ENCODE measurements at regions not wholly inside any gene's neighbourhood (a gene's known extent, or its start where the extent isn't known, plus 50 kb on each side); places are given as distances from the start of the nearest gene placed in this dataset.

DNA sequence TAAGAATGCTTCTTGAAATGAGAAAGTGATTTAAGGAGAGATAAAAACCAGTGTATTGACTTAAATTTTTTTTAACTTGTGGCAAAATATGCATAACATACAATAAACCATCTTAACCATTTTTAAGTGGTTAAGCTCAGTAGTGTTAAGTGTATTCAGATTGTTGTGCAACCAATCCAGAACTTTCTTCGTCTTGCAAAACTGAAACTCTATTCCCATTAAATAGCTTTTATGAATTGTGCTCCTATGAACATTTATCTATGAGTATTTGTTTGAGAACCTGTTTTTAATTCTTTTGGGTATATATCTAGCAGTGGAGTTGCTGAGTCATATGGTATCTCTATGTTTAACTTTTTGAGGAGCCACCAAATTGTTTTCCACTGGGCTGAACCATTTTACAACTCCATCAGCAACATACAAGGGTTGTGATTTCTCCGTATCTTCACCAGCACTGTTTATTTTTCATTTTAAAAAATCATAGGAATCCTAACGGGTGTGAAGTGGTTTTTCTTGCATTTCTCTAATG is 76.6 kb upstream of the ACTBL2 start:
- DNase-seq (ENCODE audit: low spot score), result no peak

DNA sequence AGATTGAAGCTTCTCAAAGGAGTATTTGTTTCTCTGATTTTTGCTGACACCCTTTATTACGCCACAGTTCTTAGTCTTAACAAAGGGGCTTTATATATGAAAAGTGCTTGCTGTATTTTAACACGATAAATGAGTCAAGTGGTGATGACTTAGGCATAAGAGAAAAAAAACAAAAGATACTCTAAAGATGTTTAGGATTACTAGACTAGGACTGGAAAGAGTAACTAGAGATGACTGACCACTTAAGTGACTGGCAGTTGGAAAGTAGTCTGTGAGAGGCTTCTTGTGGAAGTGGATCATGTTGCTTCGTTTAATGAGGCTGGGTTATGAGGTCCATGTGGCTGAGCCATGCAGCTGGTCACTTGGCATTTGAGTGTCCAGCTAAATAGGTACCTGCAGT is 69.4 kb upstream of the ACTBL2 start:
- DNase-seq (ENCODE audit: low spot score), result peak; percentile 42

DNA sequence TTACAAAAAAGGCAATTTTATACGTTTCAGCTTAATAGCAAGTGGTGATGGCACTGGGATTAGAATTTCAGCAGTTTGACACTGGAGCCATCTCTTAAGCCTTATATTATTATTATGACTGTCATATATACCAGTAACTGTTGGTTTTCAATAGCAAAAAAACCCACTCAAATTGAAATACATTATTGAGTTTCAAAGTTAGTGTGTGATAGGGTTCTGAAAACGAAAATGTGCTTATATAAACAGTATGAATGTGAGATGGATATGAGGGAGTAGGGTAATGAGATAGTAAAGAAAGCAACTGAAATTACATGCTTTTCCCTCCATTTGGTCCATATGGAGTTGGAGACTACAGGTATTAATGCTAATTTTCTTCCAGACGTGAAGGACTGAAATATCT is 68.6 kb upstream of the ACTBL2 start:
- DNase-seq (ENCODE audit: low spot score), result no peak

DNA sequence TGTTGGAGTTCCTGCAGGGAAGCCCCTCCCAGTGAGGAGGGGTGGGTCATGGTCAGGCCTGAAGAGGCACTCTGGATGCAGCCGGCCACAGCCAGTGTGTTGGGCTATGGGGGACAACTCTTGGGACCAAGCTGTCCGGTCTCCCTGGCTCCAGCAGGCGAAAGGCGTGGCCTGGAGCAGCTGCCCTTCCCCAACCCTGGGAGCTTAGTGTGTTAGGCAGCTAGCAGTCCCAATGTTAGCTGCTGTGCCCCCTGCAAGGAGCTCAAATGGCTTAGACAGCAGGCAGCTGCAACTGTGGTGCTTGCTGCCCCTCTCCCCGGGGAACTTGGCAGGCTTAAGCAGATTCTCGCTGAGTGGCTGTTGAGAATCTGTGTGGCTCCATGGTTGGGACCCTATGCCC is 67.5 kb upstream of the ACTBL2 start:
- DNase-seq (ENCODE audit: low spot score), result no peak

DNA sequence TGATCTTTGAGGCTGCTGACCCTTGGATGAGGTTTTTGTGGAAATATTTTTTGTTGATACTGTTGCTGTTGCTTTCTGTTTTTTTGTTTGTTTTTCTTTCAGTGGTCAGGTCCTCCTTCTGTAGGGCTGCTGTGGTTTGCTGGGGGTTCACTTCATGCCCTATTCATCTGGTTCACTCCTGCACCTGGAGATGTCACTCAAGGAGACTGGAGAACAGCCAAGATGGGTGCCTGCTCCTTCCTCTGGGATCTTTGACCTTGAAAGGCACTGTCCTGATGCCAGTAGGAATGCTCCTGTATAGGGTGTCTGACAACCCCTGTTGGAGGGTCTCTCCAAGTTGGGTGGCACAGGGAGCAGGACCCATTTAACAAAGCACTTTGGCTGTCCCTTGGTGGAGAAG is 67.0 kb upstream of the ACTBL2 start:
- no peak for DNase-seq (ENCODE audit: low spot score)

DNA sequence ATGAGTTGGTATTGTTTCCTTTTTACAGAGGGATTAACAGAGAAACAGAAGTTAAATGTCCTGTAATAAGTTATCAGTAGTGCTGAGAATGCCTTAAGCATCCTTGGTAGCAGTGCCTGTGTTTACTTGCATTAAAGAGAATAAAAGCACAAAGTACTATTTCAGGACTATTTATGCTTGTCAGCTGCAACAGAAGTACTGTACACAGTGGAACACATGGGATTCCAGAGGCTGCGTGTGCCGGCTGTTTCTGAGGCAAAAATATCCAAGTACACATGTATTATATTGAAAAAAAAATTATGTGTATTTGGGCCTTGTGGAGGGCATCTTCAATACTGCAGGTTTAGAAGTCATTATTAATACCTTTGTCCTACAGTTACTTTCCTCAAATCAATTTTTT is 58.2 kb upstream of the ACTBL2 start:
- DNase-seq (ENCODE audit: low spot score), result no peak

DNA sequence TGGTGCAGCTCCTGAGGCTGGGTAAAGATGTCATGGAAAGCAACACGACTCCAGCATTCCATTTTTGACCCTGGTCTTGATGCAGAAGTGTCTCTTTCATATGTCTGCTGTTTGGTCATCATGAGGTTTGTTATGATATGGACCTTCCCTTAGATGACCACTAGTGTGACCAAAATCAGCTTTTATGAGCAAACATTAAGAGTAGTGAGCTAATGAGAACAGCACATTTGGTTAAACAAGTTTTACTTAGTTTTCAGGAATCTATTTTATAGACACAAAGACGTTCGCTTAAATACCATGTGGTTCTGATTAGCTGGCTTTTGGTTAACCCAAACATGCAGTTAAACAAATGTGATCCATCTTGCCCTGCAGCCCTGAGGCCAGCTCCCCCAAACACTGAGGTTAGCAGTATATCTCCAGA is 56.7 kb upstream of the ACTBL2 start:
- no peak for DNase-seq (ENCODE audit: low spot score)

DNA sequence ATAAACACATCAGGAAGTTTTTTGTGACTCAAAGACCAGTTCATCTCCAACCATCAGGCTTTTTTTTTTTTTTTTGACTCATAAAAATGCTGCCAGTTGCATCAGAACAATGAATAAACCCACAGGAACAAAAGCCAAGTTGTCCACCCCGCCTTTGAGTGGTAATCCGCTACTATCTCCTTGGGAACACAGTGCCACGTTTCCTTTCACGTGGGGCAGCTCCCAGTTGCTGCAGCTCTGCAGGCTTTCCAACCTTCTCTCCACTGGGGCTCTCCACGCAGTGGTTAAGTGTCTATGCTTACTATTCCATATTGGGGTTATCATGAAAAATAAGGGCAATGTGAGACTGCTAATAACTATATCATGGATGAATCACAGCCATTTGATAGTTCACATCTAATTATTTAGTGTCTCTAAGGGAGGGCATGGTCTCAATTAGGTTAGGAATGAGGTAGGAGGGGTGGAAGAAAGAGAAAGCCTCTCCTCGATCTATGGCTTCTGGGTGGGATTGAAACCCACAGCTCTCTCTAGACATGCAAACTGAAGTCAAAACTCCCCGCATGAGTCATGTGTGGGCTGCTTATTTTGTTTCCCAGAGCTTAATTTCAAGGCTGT is 55.8 kb upstream of the ACTBL2 start:
- peak; percentile 49 for DNase-seq (ENCODE audit: low spot score)

DNA sequence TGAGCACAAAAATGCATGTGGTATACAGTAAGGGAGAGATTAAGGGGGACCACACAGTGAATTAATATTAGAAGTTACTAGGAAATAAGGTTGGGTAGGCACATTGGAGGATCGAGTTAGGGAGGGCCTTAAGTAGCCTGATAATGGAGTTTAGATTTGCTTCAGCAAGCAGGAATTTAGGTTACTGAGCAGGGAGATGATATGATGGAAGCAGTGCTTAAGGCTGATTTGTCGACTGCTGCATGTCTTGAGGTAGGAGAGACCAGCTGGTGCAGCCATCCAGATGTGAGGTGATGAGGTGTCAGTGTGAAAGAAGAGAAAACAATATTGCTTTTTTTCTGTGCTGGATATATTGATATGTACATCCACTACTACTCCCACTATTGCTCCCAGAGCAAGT is 55.2 kb upstream of the ACTBL2 start:
- DNase-seq (ENCODE audit: low spot score), result no peak

DNA sequence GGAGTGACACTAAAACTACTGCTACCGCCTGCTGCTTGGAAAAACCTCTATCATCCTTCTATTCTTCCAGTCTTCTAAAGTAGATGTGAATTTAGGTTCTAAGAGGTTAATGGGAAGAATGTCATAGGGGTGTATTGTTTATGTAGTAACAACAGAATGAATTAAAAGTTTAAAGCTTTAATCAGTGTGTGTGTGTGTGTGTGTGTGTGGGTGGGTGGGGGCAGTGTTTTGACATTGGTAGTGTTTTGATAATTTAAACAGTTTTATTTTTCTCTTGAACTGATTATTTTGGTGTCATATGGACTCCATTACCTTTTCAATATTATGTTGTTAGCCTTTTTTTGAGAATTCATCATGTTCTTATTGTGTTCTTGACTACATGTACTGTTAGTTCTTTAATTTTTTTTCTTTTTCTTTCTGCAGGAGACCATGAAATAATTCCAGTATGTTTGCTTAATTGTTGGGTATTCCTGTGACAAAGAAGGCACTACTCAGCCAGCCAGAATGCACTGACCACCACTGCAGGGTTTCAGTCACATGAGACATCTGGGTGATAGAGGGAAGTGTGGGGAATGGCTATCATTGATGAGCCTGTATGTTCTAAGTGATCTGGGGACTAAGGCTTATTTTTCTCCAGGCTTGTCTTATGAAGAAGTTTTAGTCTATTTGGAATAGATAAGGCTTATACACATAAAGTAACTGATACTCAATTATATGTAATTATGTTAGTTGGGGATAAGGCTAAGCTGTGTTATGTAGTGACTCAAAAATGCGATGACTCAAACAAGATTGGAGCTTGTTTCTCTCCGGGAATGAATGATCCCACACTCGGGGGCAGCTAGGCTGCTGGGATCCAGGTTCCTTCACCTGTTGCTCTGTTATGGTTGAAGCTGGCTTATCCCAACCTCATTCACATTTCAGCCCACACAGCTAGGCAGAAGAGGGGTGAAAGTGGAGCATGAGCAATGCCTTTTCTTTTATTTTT is 50.2 kb upstream of the ACTBL2 start:
- no peak for DNase-seq (ENCODE audit: low spot score)

Data from globus pallidus (tissue), 1 donor.